ENCODE measurements at regions not wholly inside any gene's neighbourhood (a gene's known extent, or its start where the extent isn't known, plus 50 kb on each side); places are given as distances from the start of the nearest gene placed in this dataset.

- Histone ChIP-seq H3K4me3 (ENCODE audit: low read depth, low read length) (no peak overlapping the region), H3K27ac (no peak overlapping the region), H3K27me3 (ENCODE audit: insufficient read depth, low read depth, severe bottlenecking) (no peaks in the 10 kb centered on the region), H3K36me3 (no peaks in the 10 kb centered on the region), H3K9me3 (ENCODE audit: severe bottlenecking) (no peaks in the 10 kb centered on the region)
- no peak for DNase-seq
- no peak for TF ChIP-seq CTCF (IDR thresholded peaks at IDR 0.05; ENCODE audit: low read depth, low read length)
These were observed 283.2 kb upstream of the HSF2 start for GRCh38 chr6:122116119-122116834.

DNA sequence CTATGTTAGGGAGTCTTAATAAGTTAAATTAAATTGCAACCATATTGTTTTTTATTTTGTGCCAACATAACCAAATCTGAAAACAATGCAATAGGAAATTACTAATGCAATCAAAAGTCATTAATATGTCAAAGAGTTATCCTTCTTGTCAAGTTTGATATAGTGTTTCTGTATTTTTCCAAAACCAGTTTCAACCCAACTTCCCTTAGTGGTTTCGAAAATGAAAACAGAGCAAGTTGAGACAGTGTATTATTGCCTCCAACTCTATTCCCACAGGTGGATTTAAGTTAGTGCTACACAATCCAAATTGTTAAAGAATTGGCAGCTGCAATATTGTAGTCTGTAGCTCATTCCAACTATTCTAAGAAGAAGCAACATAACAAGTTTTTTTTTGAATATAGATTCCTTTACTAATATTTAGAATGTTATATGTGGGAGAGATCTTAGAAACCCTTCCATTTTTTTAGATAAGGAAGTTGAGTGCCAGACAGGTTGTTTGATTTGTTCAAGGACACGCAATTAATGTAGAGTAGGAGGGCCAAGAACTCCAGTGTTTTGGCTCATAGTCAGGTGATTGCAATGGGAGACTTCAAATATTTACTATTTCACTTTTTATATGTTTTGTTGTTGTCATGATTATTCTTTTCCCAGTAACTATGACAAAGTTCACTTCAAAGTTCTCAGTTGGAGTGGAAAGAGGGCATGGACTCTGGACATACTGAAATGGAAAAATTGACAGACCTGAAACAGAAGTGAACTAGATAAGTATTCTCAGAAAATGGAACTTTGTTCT, 282.4 kb upstream of the HSF2 start:
- Histone ChIP-seq H3K36me3 (no peaks in the 10 kb centered on the region), H3K4me3 (ENCODE audit: low read depth, low read length) (no peak overlapping the region), H3K27me3 (ENCODE audit: insufficient read depth, low read depth, severe bottlenecking) (no peaks in the 10 kb centered on the region), H3K9me3 (ENCODE audit: severe bottlenecking) (no peaks in the 10 kb centered on the region), H3K27ac (no peak overlapping the region)
- no peak for DNase-seq
- TF ChIP-seq CTCF (IDR thresholded peaks at IDR 0.05; ENCODE audit: low read depth, low read length), result no peak

- H3K27ac ChIP-seq, result no peak overlapping the region
- no peak for DNase-seq
- no peak for TF ChIP-seq CTCF (IDR thresholded peaks at IDR 0.05; ENCODE audit: low read depth, low read length)
- no peaks in the 10 kb centered on the region for H3K27me3 ChIP-seq (ENCODE audit: insufficient read depth, low read depth, severe bottlenecking)
- H3K36me3 ChIP-seq, result no peaks in the 10 kb centered on the region
- H3K9me3 ChIP-seq (ENCODE audit: severe bottlenecking), result no peaks in the 10 kb centered on the region
- no peak overlapping the region for H3K4me3 ChIP-seq (ENCODE audit: low read depth, low read length)
These were observed 280.4 kb upstream of the HSF2 start for GRCh38 chr6:122118945-122119506.

DNA sequence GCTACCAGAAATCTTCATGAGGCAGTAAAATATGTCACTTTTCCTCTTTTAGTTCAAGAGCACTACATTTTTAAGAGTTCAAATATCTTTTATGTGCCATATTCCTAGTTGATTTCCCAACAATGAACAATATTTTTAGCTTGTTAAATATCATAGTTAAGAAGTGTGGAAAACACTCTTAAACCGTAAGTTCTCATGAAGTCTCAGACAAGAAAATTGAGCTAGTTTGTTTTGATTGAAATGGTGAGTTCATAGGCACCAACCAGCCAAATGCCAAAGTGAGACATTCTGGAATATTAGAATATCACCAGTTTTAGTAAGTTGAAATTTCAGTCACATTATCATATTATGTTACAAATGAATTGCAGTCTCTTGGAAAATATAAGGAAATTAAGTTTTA, 277.2 kb upstream of the HSF2 start:
- TF ChIP-seq CTCF (IDR thresholded peaks at IDR 0.05; ENCODE audit: low read depth, low read length), result no peak
- no peaks in the 10 kb centered on the region for H3K36me3 ChIP-seq
- H3K4me3 ChIP-seq (ENCODE audit: low read depth, low read length), result no peak overlapping the region
- no peaks in the 10 kb centered on the region for H3K9me3 ChIP-seq (ENCODE audit: severe bottlenecking)
- no peak for DNase-seq
- no peaks in the 10 kb centered on the region for H3K27me3 ChIP-seq (ENCODE audit: insufficient read depth, low read depth, severe bottlenecking)
- no peak overlapping the region for H3K27ac ChIP-seq

- no peak for DNase-seq
- H3K36me3 ChIP-seq, result no peaks in the 10 kb centered on the region
- H3K27ac ChIP-seq, result no peak overlapping the region
- H3K27me3 ChIP-seq (ENCODE audit: insufficient read depth, low read depth, severe bottlenecking), result no peaks in the 10 kb centered on the region
- TF ChIP-seq CTCF (IDR thresholded peaks at IDR 0.05; ENCODE audit: low read depth, low read length), result no peak
- H3K9me3 ChIP-seq (ENCODE audit: severe bottlenecking), result no peaks in the 10 kb centered on the region
- no peak overlapping the region for H3K4me3 ChIP-seq (ENCODE audit: low read depth, low read length)
These were observed 276.8 kb upstream of the HSF2 start for GRCh38 chr6:122122686-122123085.

All from WERI-Rb-1 (cell line).